GM12878 (cell line): ENCODE measurements at regions not wholly inside any gene's neighbourhood (a gene's known extent, or its start where the extent isn't known, plus 50 kb on each side); places are given as distances from the start of the nearest gene placed in this dataset.

Experiments used
- ATAC-seq: fragments of 200-7000 bp; cut with Tn5 transposase; 3 replicates; pipeline ENCODE4 v1.9.1; 2020; ENCODE audit warnings: mild to moderate bottlenecking, moderate library complexity
- BruUV-seq: library from RNA; stranded (reverse); fragments of 400-500 nt; replicated peaks from 2 replicates; lab custom pipeline; 2021; lab: Mats Ljungman, UMichigan
- CTCF ChIA-PET: fragments of 300-600 bp; sonication (Branson Sonifier 250); formaldehyde crosslinking; extraction: SDS; loops from one replicate; lab custom pipeline; 2021; ENCODE audit warnings: inconsistent platforms; lab: Yijun Ruan, JAX
- POLR2A ChIA-PET: fragments of 350-600 bp; formaldehyde crosslinking; extraction: SDS; loops from one replicate; lab custom pipeline; 2021; ENCODE audit warnings: inconsistent platforms; lab: Charles Lee
- RAD21 ChIA-PET: fragments of 300-600 bp; sonication (Branson Sonifier 250); formaldehyde crosslinking; loops from one replicate; lab custom pipeline; 2023; ENCODE audit warnings: antibody characterized with exemption; ENCODE audit not compliant: unreplicated experiment; lab: Charles Lee
- SMC1A ChIA-PET: fragments of 300-600 bp; sonication (Branson Sonifier 250); formaldehyde crosslinking; loops from one replicate; lab custom pipeline; 2023; ENCODE audit not compliant: unreplicated experiment, uncharacterized antibody; lab: Charles Lee
- DNase-seq: peaks from one replicate; pipeline ENCODE4 v3.0.0-alpha.2; 2011; ENCODE audit warnings: low read depth, low spot score
- FAIRE-seq: peaks from 3 replicates; lab custom pipeline; 2011; peaks lifted over from hg19 to GRCh38; lab: Jason Lieb, UNC
- H2AFZ ChIP-seq: 2 replicates; pipeline ENCODE4 v1.6.0; 2011; ENCODE audit warnings: low read depth, low read length, control low read depth; ENCODE audit not compliant: control insufficient read depth
- H3K27ac ChIP-seq: 2 replicates; pipeline ENCODE4 v1.5.1; 2011; ENCODE audit warnings: control low read depth; ENCODE audit not compliant: control insufficient read depth, insufficient read depth
- H3K27me3 ChIP-seq, 2 experiments: replicated peaks in 1 of 2; 2 replicates each; pipeline versions ENCODE4 v1.6.0 to v1.6.1; 2011; ENCODE audit warnings: low read length in 1 of 2; ENCODE audit not compliant: control insufficient read depth in 2 of 2, insufficient read depth in 2 of 2
- H3K36me3 ChIP-seq, 2 experiments: 2 replicates each; pipeline ENCODE4 v1.5.1; 2011; ENCODE audit warnings: low read length in 1 of 2; ENCODE audit not compliant: control insufficient read depth in 2 of 2, insufficient read depth in 2 of 2
- H3K4me1 ChIP-seq: 2 replicates; pipeline ENCODE4 v1.6.1; 2011; ENCODE audit warnings: mild to moderate bottlenecking, low read length, moderate library complexity, mixed read lengths; ENCODE audit not compliant: control insufficient read depth, insufficient read depth
- H3K4me2 ChIP-seq: 2 replicates; pipeline ENCODE4 v1.6.0; 2011; ENCODE audit warnings: control low read depth; ENCODE audit not compliant: control insufficient read depth, insufficient read depth
- H3K4me3 ChIP-seq: fragments of 200-600 bp; sonication (generic); 2 replicates; pipeline ENCODE4 v1.5.1; 2016
- H3K79me2 ChIP-seq: 2 replicates; pipeline ENCODE4 v1.6.0; 2011; ENCODE audit warnings: low read length; ENCODE audit not compliant: control insufficient read depth, insufficient read depth
- H3K9ac ChIP-seq: 2 replicates; pipeline ENCODE4 v1.8.0; 2011; ENCODE audit warnings: low read length, control low read depth, mixed read lengths; ENCODE audit not compliant: control insufficient read depth, insufficient read depth
- H3K9me3 ChIP-seq: replicated peaks from 3 replicates; pipeline ENCODE4 v1.5.1; 2011; ENCODE audit warnings: mild to moderate bottlenecking, low read length; ENCODE audit not compliant: control insufficient read depth, insufficient read depth
- H4K20me1 ChIP-seq: 2 replicates; pipeline ENCODE4 v1.6.0; 2011; ENCODE audit not compliant: control insufficient read depth, insufficient read depth
- BRCA1 ChIP-seq: IDR thresholded peaks from 2 replicates; pipeline ENCODE4 v1.6.1; 2011; ENCODE audit warnings: low read depth, low read length, improper control_type of control experiment
- CREB1 ChIP-seq: IDR thresholded peaks from 2 replicates; pipeline ENCODE4 v1.6.1; 2012; ENCODE audit warnings: low read depth, mild to moderate bottlenecking, inconsistent platforms
- CREM ChIP-seq: IDR thresholded peaks from 2 replicates; pipeline ENCODE4 v1.6.1; 2014; ENCODE audit warnings: antibody characterized with exemption, low read depth
- HDAC6 ChIP-seq: fragments of 200-600 bp; sonication (generic); IDR thresholded peaks from one replicate; pipeline ENCODE4 v1.8.0; 2017; ENCODE audit warnings: antibody characterized with exemption; ENCODE audit not compliant: unreplicated experiment
- JUND ChIP-seq: IDR thresholded peaks from 2 replicates; pipeline ENCODE4 v1.6.1; 2012; ENCODE audit warnings: low read depth, mild to moderate bottlenecking, low read length, improper control_type of control experiment, moderate library complexity
- MEF2B ChIP-seq: fragments of 450-650 bp; IDR thresholded peaks from 2 replicates; pipeline ENCODE4 v1.6.1; 2018; ENCODE audit warnings: mild to moderate bottlenecking, moderate library complexity; ENCODE audit not compliant: partially characterized antibody, poor library complexity, severe bottlenecking
- MYC ChIP-seq: IDR thresholded peaks from 2 replicates; pipeline ENCODE4 v1.6.1; 2011; ENCODE audit warnings: mild to moderate bottlenecking, low read length, moderate library complexity, inconsistent platforms; ENCODE audit not compliant: insufficient read depth, insufficient replicate concordance, insufficient read length, severe bottlenecking
- NFXL1 ChIP-seq: fragments of 450-650 bp; IDR thresholded peaks from 2 replicates; pipeline ENCODE4 v1.6.1; 2017; ENCODE audit warnings: antibody characterized with exemption, mild to moderate bottlenecking, borderline replicate concordance
- RB1 ChIP-seq: fragments of 450-650 bp; formaldehyde crosslinking; IDR thresholded peaks from 2 replicates; pipeline ENCODE4 v1.6.1; 2017; ENCODE audit warnings: mild to moderate bottlenecking, borderline replicate concordance
- RELA ChIP-seq: fragments of 450-650 bp; IDR thresholded peaks from 2 replicates; pipeline ENCODE4 v1.8.0; 2014; ENCODE audit warnings: borderline replicate concordance; ENCODE audit not compliant: partially characterized antibody
- SMAD5 ChIP-seq: IDR thresholded peaks from 2 replicates; pipeline ENCODE4 v1.6.1; 2016; ENCODE audit warnings: antibody characterized with exemption, low read depth
- SREBF1 ChIP-seq: IDR thresholded peaks from 2 replicates; pipeline ENCODE4 v1.6.1; 2012; ENCODE audit warnings: mild to moderate bottlenecking, low read length
- ZNF217 ChIP-seq: fragments of 450-650 bp; IDR thresholded peaks from 2 replicates; pipeline ENCODE4 v1.6.1; 2017; ENCODE audit warnings: antibody characterized with exemption, mild to moderate bottlenecking
- ZSCAN29 ChIP-seq: fragments of 450-650 bp; IDR thresholded peaks from 2 replicates; pipeline ENCODE4 v1.6.1; 2017; ENCODE audit warnings: mild to moderate bottlenecking, moderate library complexity
- WGBS: methylation state at CpG from one replicate; pipeline ENCODE4 v1.1.6; 2016; ENCODE audit warnings: low lambda C conversion rate; ENCODE audit not compliant: insufficient replicate concordance, insufficient coverage; ENCODE audit errors: missing lambda C conversion rate; 5-methylcytosine and 5-hydroxymethylcytosine counted together
- in situ Hi-C: fragments of 300-500 bp; cut with MboI; formaldehyde crosslinking; loops from 9 replicates; pipeline ENCODE4 v1.14.3; 2018; ENCODE audit warnings: mixed read lengths
- intact Hi-C: fragments of 100-400 bp; cut with micrococcal nuclease; formaldehyde crosslinking; loops from one replicate; pipeline ENCODE4 v1.14.2; 2022; ENCODE audit not compliant: unreplicated experiment

- TF ChIP-seq CREB1: no peak
- TF ChIP-seq MEF2B: no peak
- no peak for TF ChIP-seq MYC
- TF ChIP-seq CREM: no peak
- TF ChIP-seq ZNF217: no peak
- no peak for TF ChIP-seq RB1
- no peak for TF ChIP-seq SREBF1
- TF ChIP-seq JUND: no peak
- no peak for TF ChIP-seq RELA
Measured at GRCh38 chr7:132732321-132732865, 156.1 kb upstream of the PLXNA4 start (continued).

DNA sequence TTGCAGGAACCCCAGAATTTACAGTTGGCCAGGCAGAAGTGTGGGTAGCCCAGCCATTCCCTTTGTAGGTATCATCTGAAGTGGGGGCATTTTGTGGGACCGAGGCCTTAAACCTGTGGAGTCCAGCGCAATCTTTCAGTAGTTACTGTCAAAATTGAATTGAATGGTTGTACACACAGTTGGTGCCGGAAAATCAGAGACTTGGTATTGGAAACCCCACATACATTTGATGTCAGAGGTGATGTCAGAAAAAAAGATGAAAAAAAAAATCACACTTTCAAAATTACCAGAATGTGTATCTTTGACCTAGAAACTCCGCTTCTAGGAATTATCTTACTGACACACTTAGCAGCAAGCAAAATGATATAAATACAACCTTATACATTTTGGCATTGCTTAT is 153.8 kb upstream of the PLXNA4 start:
- DNase-seq (no peak), FAIRE-seq (no peak), ATAC-seq (no peak)
- no peak overlapping the region for H2AFZ ChIP-seq
- in situ Hi-C loops (no loop called here), intact Hi-C loops (no loop called here)
- RAD21 ChIA-PET: no interaction called here
- no peak overlapping the region for H3K27ac ChIP-seq
- no TSS peak for BruUV-seq
- no peaks in the 10 kb centered on the region for H4K20me1 ChIP-seq
- H3K9ac ChIP-seq: no peak overlapping the region
- CTCF ChIA-PET: no interaction called here
- POLR2A ChIA-PET: interaction anchor here (0.6 kb wide), 1 partner anchor 33 kb away, joined by 3 read pairs; no protein-coding TSS in a partner anchor
- WGBS: 55% methylated on average over 4 of the region's 4 CpGs
- no peaks in the 10 kb centered on the region for H3K4me1 ChIP-seq
- SMC1A ChIA-PET: no interaction called here
- H3K79me2 ChIP-seq: no peaks in the 10 kb centered on the region
- no peaks in the 10 kb centered on the region for H3K9me3 ChIP-seq
- H3K4me2 ChIP-seq: no peak overlapping the region
- H3K36me3 ChIP-seq: no peaks in the 10 kb centered on the region
- H3K27me3 ChIP-seq: no peaks in the 10 kb centered on the region
- no peak overlapping the region for H3K4me3 ChIP-seq
- no peak for TF ChIP-seq NFXL1
- no peak for TF ChIP-seq SMAD5
- TF ChIP-seq BRCA1: no peak
- no peak for TF ChIP-seq ZSCAN29
- TF ChIP-seq HDAC6: no peak
